Duodenal mucosa (tissue), 2 donors: ENCODE measurements at regions not wholly inside any gene's neighbourhood (a gene's known extent, or its start where the extent isn't known, plus 50 kb on each side); places are given as distances from the start of the nearest gene placed in this dataset.
"Not testable (repeated sequence)": the region's sequence is repeated elsewhere in the genome, so short reads cannot be mapped to it uniquely, and the experiment has no call there.

ENCODE experiments used
- H3K27ac ChIP-seq: one replicate; pipeline ENCODE4 v1.7.0; 2013; ENCODE audit warnings: low read depth, low read length
- H3K27me3 ChIP-seq, 2 donors: one replicate each; pipeline ENCODE4 v1.7.0; 2013; ENCODE audit warnings: low read length in 2 of 2, control low read depth in 1 of 2; ENCODE audit not compliant: insufficient read depth in 2 of 2, control insufficient read depth in 1 of 2
- H3K36me3 ChIP-seq, 2 donors: one replicate each; pipeline ENCODE4 v1.7.0; 2013; ENCODE audit warnings: low read length in 2 of 2, control low read depth in 1 of 2; ENCODE audit not compliant: insufficient read depth in 2 of 2, control insufficient read depth in 1 of 2
- H3K4me1 ChIP-seq, 2 donors: one replicate each; pipeline ENCODE4 v1.7.0; 2013; ENCODE audit warnings: low read length in 2 of 2, control low read depth in 1 of 2; ENCODE audit not compliant: insufficient read depth in 2 of 2, control insufficient read depth in 1 of 2
- H3K4me3 ChIP-seq, 2 donors: one replicate each; pipeline ENCODE4 v1.7.0; 2013; ENCODE audit warnings: low read length in 2 of 2, low read depth in 1 of 2
- H3K9ac ChIP-seq, 2 donors: one replicate each; pipeline ENCODE4 v1.7.0; 2013; ENCODE audit warnings: low read length in 2 of 2, low read depth in 1 of 2
- H3K9me3 ChIP-seq, 2 donors: one replicate each; pipeline ENCODE4 v1.7.0; 2013; ENCODE audit warnings: low read length in 2 of 2, control low read depth in 1 of 2; ENCODE audit not compliant: control insufficient read depth in 1 of 2

DNA sequence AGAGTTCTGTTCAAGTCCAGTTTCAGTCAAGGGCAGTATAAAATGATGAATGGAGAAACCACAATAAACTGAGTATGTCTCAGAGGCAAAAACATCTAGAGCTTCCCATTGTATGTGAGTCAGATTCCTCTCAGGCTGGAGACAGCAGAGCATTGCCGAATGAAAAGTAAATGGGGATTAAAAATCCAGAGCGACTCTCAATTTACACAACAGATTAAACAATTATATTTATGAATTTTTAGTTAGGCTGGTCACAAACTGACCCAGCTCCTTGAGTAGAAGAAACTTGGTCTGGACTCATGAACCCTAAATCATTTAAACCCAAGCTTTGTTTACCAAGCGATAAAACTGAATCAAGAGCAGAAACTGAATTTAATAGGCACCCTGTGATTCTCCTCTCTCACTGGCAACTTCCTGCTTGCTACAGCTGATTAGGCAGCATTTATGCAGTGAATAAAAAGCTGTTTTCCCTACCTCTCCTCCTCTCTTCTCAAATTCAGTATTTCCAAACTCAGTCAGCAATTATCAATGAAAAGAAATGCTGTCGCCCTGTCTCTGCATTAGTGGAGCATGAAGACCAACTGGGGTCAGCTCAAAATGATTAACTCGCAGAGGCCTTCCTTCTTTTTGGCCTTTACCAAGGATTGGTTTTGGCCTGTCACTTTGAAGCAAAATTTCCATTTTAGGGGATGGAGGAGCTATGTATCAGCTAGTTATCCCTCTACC, 568.0 kb downstream of the PDHA2 start:
- no peak overlapping the region for H3K4me3 ChIP-seq
- no peaks in the 10 kb centered on the region for H3K9me3 ChIP-seq

DNA sequence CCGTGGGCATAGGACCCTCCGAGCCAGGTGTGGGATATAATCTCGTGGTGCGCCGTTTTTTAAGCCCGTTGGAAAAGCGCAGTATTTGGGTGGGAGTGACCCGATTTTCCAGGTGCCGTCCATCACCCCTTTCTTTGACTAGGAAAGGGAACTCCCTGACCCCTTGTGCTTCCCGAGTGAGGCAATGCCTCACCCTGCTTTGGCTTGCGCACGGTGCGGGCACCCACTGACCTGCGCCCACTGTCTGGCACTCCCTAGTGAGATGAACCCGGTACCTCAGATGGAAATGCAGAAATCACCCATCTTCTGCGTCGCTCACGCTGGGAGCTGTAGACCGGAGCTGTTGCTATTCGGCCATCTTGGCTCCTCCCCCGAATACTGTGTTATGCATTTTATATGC, 575.0 kb downstream of the PDHA2 start:
- not testable (repeated sequence) for H3K27ac ChIP-seq, H3K4me1 ChIP-seq, H3K4me3 ChIP-seq, H3K9me3 ChIP-seq, H3K9ac ChIP-seq, H3K36me3 ChIP-seq, H3K27me3 ChIP-seq

More for the DNA sequence above, 568.0 kb downstream of the PDHA2 start:
- Histone ChIP-seq H3K9ac (no peak overlapping the region), H3K27me3 (no peaks in the 10 kb centered on the region), H3K36me3 (no peaks in the 10 kb centered on the region), H3K27ac (no peak overlapping the region), H3K4me1 (no peaks in the 10 kb centered on the region)

GRCh38 chr4:96429657-96430056, 589.8 kb downstream of the PDHA2 start:
- Histone ChIP-seq H3K27me3 (no peaks in the 10 kb centered on the region), H3K4me1 (no peaks in the 10 kb centered on the region), H3K27ac (no peak overlapping the region), H3K9me3 (no peaks in the 10 kb centered on the region), H3K4me3 (no peak overlapping the region), H3K9ac (no peak overlapping the region), H3K36me3 (no peaks in the 10 kb centered on the region)

DNA sequence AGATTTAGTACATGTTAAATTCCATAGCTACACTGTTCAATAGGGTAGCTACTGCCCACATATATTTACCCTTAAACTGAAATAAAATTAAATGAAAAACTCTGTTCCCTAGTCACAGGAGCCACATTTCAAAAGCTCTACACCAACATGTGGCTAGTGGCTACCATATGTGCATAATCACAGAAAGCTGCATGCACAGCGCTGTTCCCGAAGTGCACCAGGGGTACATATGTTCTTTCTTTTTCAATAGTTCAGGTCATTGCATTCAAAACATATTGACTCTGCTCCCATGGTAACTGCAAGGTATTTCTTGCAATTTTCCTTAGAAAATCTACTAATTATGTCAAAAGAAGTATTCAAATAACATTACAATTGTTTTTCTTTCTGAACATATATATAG, 591.2 kb downstream of the PDHA2 start:
- H3K9ac ChIP-seq, result no peak overlapping the region
- H3K27me3 ChIP-seq, result no peaks in the 10 kb centered on the region

DNA sequence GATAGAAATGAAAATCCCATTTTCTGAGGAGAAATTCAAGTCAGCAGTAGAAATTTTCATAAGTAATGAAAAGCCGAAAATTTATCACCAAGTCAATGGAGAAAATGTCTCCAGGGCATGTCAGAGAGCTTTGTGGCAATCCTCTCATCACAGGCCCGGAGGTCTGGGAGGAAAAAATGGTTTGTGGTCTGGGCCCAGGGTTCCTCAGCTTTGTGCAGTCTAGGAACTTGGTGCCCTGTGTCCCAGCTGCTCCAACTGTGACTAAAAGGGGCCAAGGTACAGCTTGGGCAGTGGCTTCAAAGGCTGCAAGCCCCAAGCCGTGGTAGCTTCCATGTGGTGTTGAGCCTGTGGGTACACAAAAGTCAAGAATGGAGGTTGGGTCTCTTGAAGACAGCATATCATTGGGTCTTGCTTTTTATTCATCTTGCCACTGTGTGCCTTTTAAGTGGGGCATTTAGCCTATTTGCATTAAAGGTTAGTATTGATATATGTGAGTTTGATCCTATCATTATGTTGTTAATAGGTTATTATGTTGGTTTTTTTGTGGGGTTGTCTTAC, 608.5 kb downstream of the PDHA2 start:
- H3K4me3 ChIP-seq, result no peak overlapping the region
- H3K36me3 ChIP-seq, result no peaks in the 10 kb centered on the region
- H3K27me3 ChIP-seq, result no peaks in the 10 kb centered on the region
- H3K9ac ChIP-seq, result no peak overlapping the region
- no peaks in the 10 kb centered on the region for H3K4me1 ChIP-seq
- peaks cover 20 to 29% of the 10 kb centered on the region in 2 donors for H3K9me3 ChIP-seq
- no peak overlapping the region for H3K27ac ChIP-seq

More for the DNA sequence above, 591.2 kb downstream of the PDHA2 start:
- H3K4me3 ChIP-seq, result no peak overlapping the region
- no peak overlapping the region for H3K27ac ChIP-seq
- H3K4me1 ChIP-seq, result no peaks in the 10 kb centered on the region
- H3K9me3 ChIP-seq, result no peaks in the 10 kb centered on the region
- H3K36me3 ChIP-seq, result no peaks in the 10 kb centered on the region

- Histone ChIP-seq H3K36me3 (no peaks in the 10 kb centered on the region), H3K4me3 (no peak overlapping the region), H3K9ac (no peak overlapping the region), H3K27ac (no peak overlapping the region), H3K27me3 (no peaks in the 10 kb centered on the region), H3K4me1 (no peaks in the 10 kb centered on the region), H3K9me3 (peaks cover 4 to 6% of the 10 kb centered on the region in 2 donors)
Measured at GRCh38 chr4:96455045-96455720, 615.3 kb downstream of the PDHA2 start.

- not testable (repeated sequence) for H3K9ac ChIP-seq, H3K4me1 ChIP-seq, H3K4me3 ChIP-seq
Measured at GRCh38 chr4:96458031-96458430, 618.1 kb downstream of the PDHA2 start.

GRCh38 chr4:96459105-96459504, 619.2 kb downstream of the PDHA2 start:
- no peak overlapping the region for H3K9ac ChIP-seq
- no peaks in the 10 kb centered on the region for H3K4me1 ChIP-seq
- H3K36me3 ChIP-seq, result no peaks in the 10 kb centered on the region
- no peak overlapping the region for H3K4me3 ChIP-seq
- H3K27ac ChIP-seq, result no peak overlapping the region
- no peaks in the 10 kb centered on the region for H3K9me3 ChIP-seq
- H3K27me3 ChIP-seq, result no peaks in the 10 kb centered on the region

More at GRCh38 chr4:96458031-96458430, 618.1 kb downstream of the PDHA2 start:
- not testable (repeated sequence) for H3K36me3 ChIP-seq, H3K27me3 ChIP-seq, H3K27ac ChIP-seq, H3K9me3 ChIP-seq

DNA sequence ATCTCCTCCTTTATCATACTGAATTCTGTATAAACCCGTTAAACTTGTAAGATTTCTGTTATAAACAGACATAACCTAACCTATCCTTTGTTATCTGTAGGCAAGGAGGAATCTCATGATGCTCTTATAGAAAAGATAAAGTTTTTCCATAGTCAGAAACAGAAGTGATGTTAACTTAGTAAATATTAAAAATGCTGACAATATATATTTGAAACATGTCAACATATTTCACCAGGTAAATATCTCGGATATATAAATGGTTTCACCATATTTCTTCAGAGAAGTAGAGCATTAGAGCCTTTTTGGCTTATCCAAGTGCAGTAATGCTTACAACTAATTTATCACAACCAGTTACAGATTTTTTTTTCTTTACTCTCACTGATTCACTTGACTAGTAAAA, 625.9 kb downstream of the PDHA2 start:
- no peak overlapping the region for H3K4me3 ChIP-seq
- H3K27me3 ChIP-seq, result no peaks in the 10 kb centered on the region
- H3K9ac ChIP-seq, result no peak overlapping the region
- no peak overlapping the region for H3K27ac ChIP-seq
- H3K4me1 ChIP-seq, result no peaks in the 10 kb centered on the region
- no peaks in the 10 kb centered on the region for H3K36me3 ChIP-seq
- no peaks in the 10 kb centered on the region for H3K9me3 ChIP-seq
